ENCODE measurements at regions not wholly inside any gene's neighbourhood (a gene's known extent, or its start where the extent isn't known, plus 50 kb on each side); places are given as distances from the start of the nearest gene placed in this dataset.

DNA sequence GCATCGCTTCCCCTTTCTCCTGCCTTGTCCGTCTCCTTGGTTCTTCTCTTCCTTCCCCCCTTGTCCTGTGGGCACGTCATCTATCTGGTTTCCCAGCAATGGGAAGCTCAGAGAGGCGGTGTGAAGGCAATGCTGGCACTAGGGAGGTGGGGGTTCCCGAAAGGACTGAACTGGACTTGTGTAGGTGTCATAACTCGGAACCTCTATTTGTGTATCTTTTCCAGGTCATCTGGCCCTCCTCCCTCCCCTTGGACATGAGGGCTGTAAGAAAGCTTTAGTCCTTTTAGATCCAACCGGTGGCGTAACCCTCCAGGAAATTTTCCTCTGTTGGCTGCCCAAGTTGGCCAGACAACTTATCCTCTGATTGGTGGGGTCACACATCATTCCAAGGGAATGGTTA, 231.5 kb upstream of the TLE3 start:
- TF ChIP-seq CTCF (IDR thresholded peaks at IDR 0.05) = no peak
- peaks cover 6% of the 10 kb centered on the region for H3K36me3 Mint-ChIP-seq (ENCODE audit: low read depth)
- DNase-seq = no peak
- peaks cover 35% of the 10 kb centered on the region for H3K4me1 Mint-ChIP-seq (ENCODE audit: low read depth)
- no peak overlapping the region for H3K4me3 Mint-ChIP-seq
- peaks cover 6% of the 10 kb centered on the region for H3K9me3 Mint-ChIP-seq
- H3K27ac Mint-ChIP-seq = no peak overlapping the region
- peaks cover 6% of the 10 kb centered on the region for H3K27me3 Mint-ChIP-seq (ENCODE audit: insufficient read depth)

DNA sequence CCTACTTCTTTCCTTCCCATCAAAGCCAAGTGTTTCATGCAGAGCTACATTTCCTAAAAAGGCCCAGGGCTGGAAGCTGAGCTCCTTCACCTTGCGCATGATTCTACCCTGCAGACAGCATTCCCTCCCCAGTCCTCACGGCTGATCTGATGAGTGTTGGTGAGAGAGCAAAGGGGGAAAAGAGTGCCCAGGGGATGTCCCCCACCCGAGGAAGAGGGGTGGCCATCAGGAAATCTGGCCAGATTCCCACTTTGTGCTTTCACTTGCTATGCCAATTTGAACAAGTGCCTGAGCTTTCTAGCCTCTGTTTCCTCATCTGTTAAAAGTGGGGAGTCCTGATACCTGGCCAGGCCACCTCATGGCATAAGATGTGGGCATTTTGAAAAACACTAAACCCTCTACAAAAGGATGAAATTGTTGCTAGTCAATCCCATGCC, 231.0 kb upstream of the TLE3 start:
- Mint-ChIP-seq H3K27ac (peak overlapping the region; percentile 50; the same call in 1 of the 2 replicates), H3K36me3 (ENCODE audit: low read depth) (peaks cover 2% of the 10 kb centered on the region), H3K4me3 (peak overlapping the region; percentile 43; the same call in 1 of the 2 replicates), H3K27me3 (ENCODE audit: insufficient read depth) (peaks cover 6% of the 10 kb centered on the region), H3K4me1 (ENCODE audit: low read depth) (peaks cover 40% of the 10 kb centered on the region), H3K9me3 (peaks cover 1% of the 10 kb centered on the region; the same call in 1 of the 2 replicates)
- TF ChIP-seq CTCF (IDR thresholded peaks at IDR 0.05) = no peak
- no peak for DNase-seq

- peak; percentile 82 for DNase-seq
- Mint-ChIP-seq H3K27ac (peak overlapping the region; percentile 50; the same call in 1 of the 2 replicates), H3K4me1 (ENCODE audit: low read depth) (peaks cover 46% of the 10 kb centered on the region), H3K9me3 (no peaks in the 10 kb centered on the region), H3K4me3 (peak overlapping the region; percentile 43), H3K27me3 (ENCODE audit: insufficient read depth) (peaks cover 6% of the 10 kb centered on the region), H3K36me3 (ENCODE audit: low read depth) (no peaks in the 10 kb centered on the region)
- TF ChIP-seq CTCF (IDR thresholded peaks at IDR 0.05) = no peak
These were observed 230.3 kb upstream of the TLE3 start for GRCh38 chr15:70327856-70328678.

DNA sequence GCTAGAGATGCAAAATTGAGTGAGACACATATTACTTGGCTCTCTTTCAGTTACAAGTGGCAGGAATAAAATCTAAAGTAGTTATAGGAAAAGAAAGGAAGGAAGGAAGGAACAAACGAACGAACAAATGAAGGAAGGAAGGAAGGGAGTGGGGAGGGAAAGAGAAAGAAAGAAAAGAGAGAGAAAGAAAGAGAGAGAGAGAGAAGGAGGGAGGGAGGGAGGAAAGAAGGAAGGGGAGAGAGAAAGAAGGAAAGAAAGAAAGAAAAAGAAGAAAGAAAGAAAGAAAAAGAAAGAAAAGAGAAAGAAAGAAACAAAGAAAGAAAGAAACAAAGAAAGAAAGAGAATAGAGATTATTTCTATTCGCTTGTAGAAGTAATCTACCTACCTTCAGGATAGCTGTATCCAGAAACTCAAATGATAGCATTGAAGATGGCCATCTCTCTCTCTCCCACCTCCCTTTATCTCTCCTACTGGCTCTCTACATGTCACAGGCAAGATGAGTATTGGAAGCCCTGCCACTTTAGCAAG, 229.7 kb upstream of the TLE3 start:
- H3K4me1 Mint-ChIP-seq (ENCODE audit: low read depth) = peaks cover 53% of the 10 kb centered on the region
- peak overlapping the region; percentile 2; the same call in 1 of the 2 replicates for H3K4me3 Mint-ChIP-seq
- no peak for DNase-seq
- no peaks in the 10 kb centered on the region for H3K9me3 Mint-ChIP-seq
- H3K36me3 Mint-ChIP-seq (ENCODE audit: low read depth) = no peaks in the 10 kb centered on the region
- peak overlapping the region; percentile 57; the same call in 1 of the 2 replicates for H3K27ac Mint-ChIP-seq
- peaks cover 8% of the 10 kb centered on the region for H3K27me3 Mint-ChIP-seq (ENCODE audit: insufficient read depth)
- no peak for TF ChIP-seq CTCF (IDR thresholded peaks at IDR 0.05)

DNA sequence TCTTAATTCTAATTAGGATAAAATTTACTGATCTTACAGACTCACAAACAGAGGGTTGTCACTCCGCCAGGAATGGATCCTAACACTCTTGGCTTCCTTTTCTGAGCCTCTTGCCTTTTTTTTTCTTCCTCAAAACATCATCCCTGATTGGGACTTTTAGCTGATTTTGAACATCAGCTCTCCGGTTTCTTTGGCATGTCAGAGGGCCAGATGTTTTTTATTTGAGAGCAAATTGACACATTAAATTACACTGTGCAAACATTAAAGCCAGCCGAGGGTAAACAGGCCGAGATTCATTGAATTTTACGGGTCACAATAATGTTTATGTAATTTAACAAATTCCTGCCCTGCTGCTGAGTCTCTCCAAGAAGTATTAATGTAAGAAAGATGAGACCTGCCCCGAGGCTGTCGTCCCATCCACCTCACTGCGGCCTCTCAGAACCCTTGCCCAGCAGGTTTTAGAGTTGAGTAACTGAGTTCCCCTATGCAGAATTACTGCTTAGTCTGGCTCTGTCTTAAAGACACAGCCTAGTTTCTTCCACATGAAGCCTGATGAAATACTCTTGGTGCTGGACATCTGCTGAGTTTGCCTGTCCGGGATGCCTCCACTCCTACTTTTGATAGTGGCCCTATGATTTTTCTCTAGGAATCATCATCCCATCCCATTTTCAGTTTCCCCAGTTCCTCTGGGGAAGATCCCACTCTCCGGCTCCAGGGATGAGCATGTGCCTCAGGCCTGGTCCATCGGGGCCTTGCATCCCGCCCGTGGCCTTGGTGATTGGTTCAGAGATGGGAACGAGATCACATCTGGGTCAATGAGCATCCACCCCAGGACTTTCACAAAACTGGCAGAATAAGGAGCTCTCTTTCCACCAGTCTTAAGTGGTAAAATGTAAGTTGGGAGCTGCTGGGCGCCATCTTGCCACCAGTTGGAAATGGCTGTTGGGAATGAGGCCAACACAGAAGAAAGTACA, 226.6 kb upstream of the TLE3 start:
- DNase-seq = peak; percentile 81
- H3K4me3 Mint-ChIP-seq = peak overlapping the region; percentile 4; the same call in 1 of the 2 replicates
- peaks cover 4% of the 10 kb centered on the region; the same call in 1 of the 2 replicates for H3K36me3 Mint-ChIP-seq (ENCODE audit: low read depth)
- H3K4me1 Mint-ChIP-seq (ENCODE audit: low read depth) = peaks cover 78% of the 10 kb centered on the region
- H3K9me3 Mint-ChIP-seq = no peaks in the 10 kb centered on the region
- H3K27ac Mint-ChIP-seq = peak overlapping the region; percentile 17
- H3K27me3 Mint-ChIP-seq (ENCODE audit: insufficient read depth) = peaks cover 21% of the 10 kb centered on the region
- TF ChIP-seq CTCF (IDR thresholded peaks at IDR 0.05) = no peak
